Chondrocyte (in vitro differentiated cells): ENCODE measurements at regions not wholly inside any gene's neighbourhood (a gene's known extent, or its start where the extent isn't known, plus 50 kb on each side); places are given as distances from the start of the nearest gene placed in this dataset.

Experiments
- DNase-seq: peaks from one replicate; pipeline ENCODE4 v3.0.0; 2021; ENCODE audit warnings: mixed read lengths, low spot score
- H3K27ac Mint-ChIP-seq: one replicate; pipeline ENCODE4 v1.8.0; 2021; ENCODE audit warnings: mild to moderate bottlenecking, moderate library complexity, mixed read lengths; ENCODE audit not compliant: unreplicated experiment
- H3K27me3 Mint-ChIP-seq: 2 replicates; pipeline ENCODE4 v1.8.0; 2021; ENCODE audit warnings: low read depth, mixed read lengths
- H3K36me3 Mint-ChIP-seq: 2 replicates; pipeline ENCODE4 v1.8.0; 2021; ENCODE audit warnings: low read depth, mixed read lengths
- H3K4me1 Mint-ChIP-seq: 2 replicates; pipeline ENCODE4 v1.8.0; 2021; ENCODE audit warnings: low read depth, mild to moderate bottlenecking, mixed read lengths
- H3K4me3 Mint-ChIP-seq: one replicate; pipeline ENCODE4 v1.8.0; 2021; ENCODE audit warnings: mild to moderate bottlenecking, moderate library complexity, mixed read lengths; ENCODE audit not compliant: unreplicated experiment
- H3K9me3 Mint-ChIP-seq: 2 replicates; pipeline ENCODE4 v1.8.0; 2021; ENCODE audit warnings: low read depth, mixed read lengths
- TF ChIP-seq, protein P1 (sequence below): fragments of 200-600 bp; sonication (generic); IDR thresholded peaks from 2 replicates; pipeline ENCODE4 v1.5.0; 2021; ENCODE audit warnings: antibody characterized with exemption, mild to moderate bottlenecking, moderate library complexity

GRCh38 chr15:31268911-31269784 lies 57.5 kb upstream of the KLF13 start:
- H3K9me3 Mint-ChIP-seq: no peaks in the 10 kb centered on the region
- no peaks in the 10 kb centered on the region for H3K36me3 Mint-ChIP-seq
- H3K4me3 Mint-ChIP-seq: no peak overlapping the region
- no peak overlapping the region for H3K27ac Mint-ChIP-seq
- H3K4me1 Mint-ChIP-seq: peaks cover 3% of the 10 kb centered on the region
- peak; percentile 59 for DNase-seq
- no peaks in the 10 kb centered on the region for H3K27me3 Mint-ChIP-seq
- TF ChIP-seq, protein P1, sequence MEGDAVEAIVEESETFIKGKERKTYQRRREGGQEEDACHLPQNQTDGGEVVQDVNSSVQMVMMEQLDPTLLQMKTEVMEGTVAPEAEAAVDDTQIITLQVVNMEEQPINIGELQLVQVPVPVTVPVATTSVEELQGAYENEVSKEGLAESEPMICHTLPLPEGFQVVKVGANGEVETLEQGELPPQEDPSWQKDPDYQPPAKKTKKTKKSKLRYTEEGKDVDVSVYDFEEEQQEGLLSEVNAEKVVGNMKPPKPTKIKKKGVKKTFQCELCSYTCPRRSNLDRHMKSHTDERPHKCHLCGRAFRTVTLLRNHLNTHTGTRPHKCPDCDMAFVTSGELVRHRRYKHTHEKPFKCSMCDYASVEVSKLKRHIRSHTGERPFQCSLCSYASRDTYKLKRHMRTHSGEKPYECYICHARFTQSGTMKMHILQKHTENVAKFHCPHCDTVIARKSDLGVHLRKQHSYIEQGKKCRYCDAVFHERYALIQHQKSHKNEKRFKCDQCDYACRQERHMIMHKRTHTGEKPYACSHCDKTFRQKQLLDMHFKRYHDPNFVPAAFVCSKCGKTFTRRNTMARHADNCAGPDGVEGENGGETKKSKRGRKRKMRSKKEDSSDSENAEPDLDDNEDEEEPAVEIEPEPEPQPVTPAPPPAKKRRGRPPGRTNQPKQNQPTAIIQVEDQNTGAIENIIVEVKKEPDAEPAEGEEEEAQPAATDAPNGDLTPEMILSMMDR: no peak

GRCh38 chr15:31269816-31270575 lies 56.6 kb upstream of the KLF13 start:
- H3K9me3 Mint-ChIP-seq: no peaks in the 10 kb centered on the region
- TF ChIP-seq, protein P1: no peak
- H3K27me3 Mint-ChIP-seq: no peaks in the 10 kb centered on the region
- peaks cover 7% of the 10 kb centered on the region for H3K4me1 Mint-ChIP-seq
- peak; percentile 40 for DNase-seq
- H3K4me3 Mint-ChIP-seq: no peak overlapping the region
- no peaks in the 10 kb centered on the region for H3K36me3 Mint-ChIP-seq
- no peak overlapping the region for H3K27ac Mint-ChIP-seq

GRCh38 chr15:31270767-31271166 lies 55.9 kb upstream of the KLF13 start:
- Mint-ChIP-seq H3K27ac (no peak overlapping the region), H3K4me1 (peaks cover 8% of the 10 kb centered on the region), H3K9me3 (no peaks in the 10 kb centered on the region), H3K36me3 (no peaks in the 10 kb centered on the region), H3K27me3 (no peaks in the 10 kb centered on the region), H3K4me3 (no peak overlapping the region)
- TF ChIP-seq, protein P1: no peak
- DNase-seq: no peak

GRCh38 chr15:31271224-31271635 lies 55.4 kb upstream of the KLF13 start:
- Mint-ChIP-seq H3K9me3 (no peaks in the 10 kb centered on the region), H3K36me3 (no peaks in the 10 kb centered on the region), H3K27ac (no peak overlapping the region), H3K27me3 (no peaks in the 10 kb centered on the region), H3K4me1 (peaks cover 8% of the 10 kb centered on the region), H3K4me3 (no peak overlapping the region)
- TF ChIP-seq, protein P1: no peak
- DNase-seq: no peak

- Mint-ChIP-seq H3K4me1 (peaks cover 5% of the 10 kb centered on the region), H3K9me3 (no peaks in the 10 kb centered on the region), H3K4me3 (no peak overlapping the region), H3K27me3 (no peaks in the 10 kb centered on the region), H3K36me3 (no peaks in the 10 kb centered on the region), H3K27ac (no peak overlapping the region)
- no peak for DNase-seq
- TF ChIP-seq, protein P1: no peak
Measured at GRCh38 chr15:31271711-31272557, 54.7 kb upstream of the KLF13 start.
